ENCODE measurements at regions not wholly inside any gene's neighbourhood (a gene's known extent, or its start where the extent isn't known, plus 50 kb on each side); places are given as distances from the start of the nearest gene placed in this dataset.
"Not testable (repeated sequence)": the region's sequence is repeated elsewhere in the genome, so short reads cannot be mapped to it uniquely, and the experiment has no call there.

GRCh38 chr2:45119038-45119437 is 109.8 kb upstream of the SIX2 start:
- DNase-seq (ENCODE audit: low read depth): peak; percentile 41

- DNase-seq (ENCODE audit: low read depth): no peak
These were observed 108.1 kb upstream of the SIX2 start for GRCh38 chr2:45117383-45117782.

DNA sequence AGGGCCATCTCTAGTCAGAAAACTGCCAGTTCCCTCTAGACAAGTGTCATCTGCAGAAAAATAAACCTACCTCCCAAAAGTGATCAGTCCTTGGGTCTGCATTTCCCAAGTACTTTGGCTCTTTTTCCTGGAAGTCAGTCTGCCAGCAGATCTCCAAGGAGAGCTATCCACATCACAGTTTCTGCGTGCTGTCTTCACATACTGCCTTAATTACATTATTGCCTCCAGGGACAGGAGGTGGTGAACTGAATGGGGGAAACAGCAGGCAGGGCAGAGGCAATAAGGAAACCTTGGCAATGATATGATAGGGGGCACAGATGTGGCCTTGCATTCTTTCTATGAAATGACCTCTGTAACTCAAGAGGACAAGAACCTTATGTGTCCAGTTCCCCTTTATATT is 105.9 kb upstream of the SIX2 start:
- no peak for DNase-seq (ENCODE audit: low read depth)

- DNase-seq (ENCODE audit: low read depth): no peak
These were observed 105.1 kb upstream of the SIX2 start for GRCh38 chr2:45114221-45114955.

- DNase-seq (ENCODE audit: low read depth): no peak
These were observed 103.5 kb upstream of the SIX2 start for GRCh38 chr2:45112750-45113149.

DNA sequence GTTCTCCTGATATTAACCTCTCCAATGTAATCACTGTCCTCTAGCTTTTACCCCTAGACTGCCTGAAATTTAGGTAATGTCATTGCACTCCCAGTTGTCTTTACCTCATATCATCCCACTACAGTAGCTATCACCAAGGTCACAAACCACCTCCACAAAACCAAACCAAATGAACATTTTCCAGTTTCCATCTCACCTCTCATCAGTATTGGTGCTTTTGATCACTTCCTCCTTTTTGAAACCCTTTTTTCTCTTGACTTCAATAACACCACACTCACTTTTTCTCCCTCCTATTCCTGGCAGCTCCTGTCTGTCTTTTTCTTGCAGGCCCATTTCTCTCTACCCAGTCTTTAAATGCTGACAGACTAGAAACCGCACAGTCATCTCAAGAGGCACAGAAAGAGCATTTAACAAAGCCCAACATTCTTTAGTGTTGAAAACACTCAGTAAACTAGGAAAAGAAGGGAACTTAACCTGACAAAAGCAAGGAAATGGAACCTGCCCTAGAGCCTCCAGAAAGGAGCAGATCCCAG is 95.9 kb upstream of the SIX2 start:
- no peak for DNase-seq (ENCODE audit: low read depth)

GRCh38 chr2:45104429-45104828 is 95.2 kb upstream of the SIX2 start:
- DNase-seq (ENCODE audit: low read depth): no peak

- DNase-seq (ENCODE audit: low read depth): no peak
These were observed 94.4 kb upstream of the SIX2 start for GRCh38 chr2:45103351-45104345.

- no peak for DNase-seq (ENCODE audit: low read depth)
These were observed 93.4 kb upstream of the SIX2 start for GRCh38 chr2:45102579-45103117.

GRCh38 chr2:45102141-45102540 is 92.9 kb upstream of the SIX2 start:
- DNase-seq (ENCODE audit: low read depth): no peak

GRCh38 chr2:45096996-45097395 is 87.7 kb upstream of the SIX2 start:
- DNase-seq (ENCODE audit: low read depth): no peak

DNA sequence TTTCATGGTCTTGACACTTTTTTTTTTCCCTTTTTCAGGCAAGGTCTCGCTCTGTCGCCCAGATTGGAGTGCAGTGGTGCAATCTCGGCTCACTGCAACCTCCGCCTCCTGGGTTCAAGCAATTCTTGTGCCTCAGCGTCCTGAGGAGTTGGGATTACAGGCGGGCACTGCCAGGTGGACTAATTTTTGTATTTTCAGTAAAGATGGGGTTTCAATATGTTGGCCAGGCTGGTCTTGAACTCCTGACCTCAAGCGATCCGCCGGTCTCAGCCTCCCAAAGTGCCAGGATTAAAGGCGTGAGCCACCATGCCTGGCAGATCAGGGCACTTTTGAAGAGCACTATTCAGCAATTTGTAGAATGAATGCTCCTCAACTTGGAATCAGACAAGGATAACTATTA is 86.8 kb upstream of the SIX2 start:
- DNase-seq (ENCODE audit: low read depth): not testable (repeated sequence)

- DNase-seq (ENCODE audit: low read depth): no peak
These were observed 84.4 kb upstream of the SIX2 start for GRCh38 chr2:45093663-45094062.

- DNase-seq (ENCODE audit: low read depth): no peak
These were observed 83.9 kb upstream of the SIX2 start for GRCh38 chr2:45093181-45093580.

- no peak for DNase-seq (ENCODE audit: low read depth)
These were observed 80.5 kb upstream of the SIX2 start for GRCh38 chr2:45089554-45090261.

GRCh38 chr2:45085487-45085886 is 76.2 kb upstream of the SIX2 start:
- DNase-seq (ENCODE audit: low read depth): no peak

DNA sequence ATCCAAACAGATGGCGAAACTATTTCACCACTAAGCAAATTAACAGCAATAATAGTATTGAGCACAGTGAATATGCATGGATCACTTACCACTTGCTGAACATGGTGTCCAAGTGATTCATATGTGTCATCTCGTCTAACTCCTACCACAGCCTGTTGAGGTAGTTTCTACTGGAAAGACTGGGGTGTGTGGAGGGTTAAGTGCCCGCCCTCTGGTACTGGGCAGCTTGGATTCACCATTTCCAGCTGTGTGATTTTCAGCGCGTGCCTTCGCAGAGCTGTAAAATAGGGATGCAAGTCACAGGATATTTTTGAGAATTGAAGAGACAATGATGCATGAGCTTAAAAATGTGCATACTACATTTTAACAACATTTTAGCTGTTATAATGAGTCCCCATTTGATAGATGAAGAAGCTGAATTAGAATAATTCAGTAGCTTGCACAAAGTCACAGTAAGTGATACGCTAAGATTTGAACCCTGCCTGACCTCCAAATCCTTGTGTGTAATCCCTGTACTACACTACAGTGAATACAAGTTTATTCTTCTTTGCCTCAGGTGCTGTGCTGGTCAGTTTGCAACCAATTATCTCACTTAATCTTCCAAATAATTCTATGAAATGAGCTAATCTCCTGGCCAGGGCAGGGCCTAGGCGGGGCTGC is 75.2 kb upstream of the SIX2 start:
- no peak for DNase-seq (ENCODE audit: low read depth)

DNA sequence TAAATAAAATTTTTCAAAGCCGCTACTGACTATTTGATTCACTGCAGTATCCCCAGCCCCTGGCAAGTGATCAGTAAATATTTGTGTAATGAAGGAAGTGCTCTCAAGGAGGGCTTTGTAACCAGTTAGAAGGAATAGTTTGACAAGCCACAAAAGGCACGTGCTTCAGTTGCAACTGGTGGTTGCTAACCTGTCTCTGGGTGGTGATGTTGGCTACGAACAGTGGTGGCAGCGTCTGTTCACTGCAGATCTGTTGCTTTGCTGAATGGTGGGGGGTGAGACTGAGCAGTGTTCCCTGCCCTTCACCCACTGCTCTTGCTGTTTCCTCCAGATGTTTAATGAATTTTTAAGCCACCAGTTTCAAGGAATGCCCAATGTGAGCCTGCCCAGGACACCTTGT is 73.9 kb upstream of the SIX2 start:
- DNase-seq (ENCODE audit: low read depth): peak; percentile 30

- no peak for DNase-seq (ENCODE audit: low read depth)
These were observed 65.5 kb upstream of the SIX2 start for GRCh38 chr2:45074713-45075112.

GRCh38 chr2:45072862-45073237 is 63.6 kb upstream of the SIX2 start:
- no peak for DNase-seq (ENCODE audit: low read depth)
